ENCODE measurements at regions not wholly inside any gene's neighbourhood (a gene's known extent, or its start where the extent isn't known, plus 50 kb on each side); places are given as distances from the start of the nearest gene placed in this dataset.

DNA sequence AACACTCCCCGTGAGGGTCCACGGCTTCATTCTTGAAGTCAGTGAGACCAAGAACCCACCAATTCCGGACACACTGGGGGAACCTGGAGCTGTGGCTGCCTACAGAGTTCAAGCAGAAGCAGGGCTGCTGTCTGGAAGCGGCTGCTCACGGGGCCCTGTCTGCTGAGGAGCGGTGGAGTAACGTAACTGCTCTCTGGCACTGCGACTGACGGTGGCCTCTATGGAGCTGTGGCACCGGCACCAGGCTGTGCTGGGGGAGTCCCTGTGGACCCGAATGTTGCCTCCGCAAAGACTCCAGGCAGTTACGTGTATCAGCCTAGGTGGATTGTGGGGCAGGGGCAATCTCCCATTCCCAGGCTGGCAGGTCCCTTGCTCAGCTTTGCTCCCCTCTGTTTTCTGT, 703.3 kb upstream of the FRG1 start:
- no peak for DNase-seq
- Histone ChIP-seq H3K9me3 (no peaks in the 10 kb centered on the region), H3K27me3 (no peaks in the 10 kb centered on the region), H3K4me1 (ENCODE audit: insufficient read depth) (no peaks in the 10 kb centered on the region), H3K27ac (no peak overlapping the region), H3K36me3 (no peaks in the 10 kb centered on the region), H3K4me3 (no peak overlapping the region)
- intact Hi-C loops (cut with DNase I), result no loop called here
- 95 to 97% (median 95%) methylated on average over 13 of the region's 13 CpGs for WGBS, 3 donors
- TF ChIP-seq POLR2A (IDR thresholded peaks at IDR 0.05) (no peak), EP300 (IDR thresholded peaks at IDR 0.05) (no peak)
- TF ChIP-seq, protein P1, sequence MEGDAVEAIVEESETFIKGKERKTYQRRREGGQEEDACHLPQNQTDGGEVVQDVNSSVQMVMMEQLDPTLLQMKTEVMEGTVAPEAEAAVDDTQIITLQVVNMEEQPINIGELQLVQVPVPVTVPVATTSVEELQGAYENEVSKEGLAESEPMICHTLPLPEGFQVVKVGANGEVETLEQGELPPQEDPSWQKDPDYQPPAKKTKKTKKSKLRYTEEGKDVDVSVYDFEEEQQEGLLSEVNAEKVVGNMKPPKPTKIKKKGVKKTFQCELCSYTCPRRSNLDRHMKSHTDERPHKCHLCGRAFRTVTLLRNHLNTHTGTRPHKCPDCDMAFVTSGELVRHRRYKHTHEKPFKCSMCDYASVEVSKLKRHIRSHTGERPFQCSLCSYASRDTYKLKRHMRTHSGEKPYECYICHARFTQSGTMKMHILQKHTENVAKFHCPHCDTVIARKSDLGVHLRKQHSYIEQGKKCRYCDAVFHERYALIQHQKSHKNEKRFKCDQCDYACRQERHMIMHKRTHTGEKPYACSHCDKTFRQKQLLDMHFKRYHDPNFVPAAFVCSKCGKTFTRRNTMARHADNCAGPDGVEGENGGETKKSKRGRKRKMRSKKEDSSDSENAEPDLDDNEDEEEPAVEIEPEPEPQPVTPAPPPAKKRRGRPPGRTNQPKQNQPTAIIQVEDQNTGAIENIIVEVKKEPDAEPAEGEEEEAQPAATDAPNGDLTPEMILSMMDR (IDR thresholded peaks at IDR 0.05), result no peak

DNA sequence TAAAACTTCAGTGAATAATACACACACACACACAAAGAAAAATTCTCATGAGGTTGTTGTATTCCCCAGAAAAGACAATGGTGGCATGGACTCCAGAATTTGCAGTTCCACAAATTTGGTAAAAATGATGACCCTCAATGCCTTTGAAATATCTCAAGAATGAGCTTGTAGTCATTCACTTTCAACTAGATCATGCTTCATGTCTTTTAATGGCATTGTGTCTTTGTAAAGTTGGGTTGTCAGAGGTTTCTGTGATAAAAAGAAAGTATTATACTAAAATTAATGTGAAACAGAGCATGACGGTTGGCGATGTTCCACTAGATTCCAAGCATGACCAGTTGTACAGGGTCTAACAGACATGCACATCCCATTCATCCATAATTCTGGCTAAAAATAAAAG, 685.0 kb upstream of the FRG1 start:
- DNase-seq, result no peak
- WGBS, 3 donors, result 87 to 90% (median 88%) methylated on average over 2 of the region's 2 CpGs
- TF ChIP-seq, protein P1 (IDR thresholded peaks at IDR 0.05), result no peak
- TF ChIP-seq POLR2A (IDR thresholded peaks at IDR 0.05) (no peak), EP300 (IDR thresholded peaks at IDR 0.05) (no peak)

DNA sequence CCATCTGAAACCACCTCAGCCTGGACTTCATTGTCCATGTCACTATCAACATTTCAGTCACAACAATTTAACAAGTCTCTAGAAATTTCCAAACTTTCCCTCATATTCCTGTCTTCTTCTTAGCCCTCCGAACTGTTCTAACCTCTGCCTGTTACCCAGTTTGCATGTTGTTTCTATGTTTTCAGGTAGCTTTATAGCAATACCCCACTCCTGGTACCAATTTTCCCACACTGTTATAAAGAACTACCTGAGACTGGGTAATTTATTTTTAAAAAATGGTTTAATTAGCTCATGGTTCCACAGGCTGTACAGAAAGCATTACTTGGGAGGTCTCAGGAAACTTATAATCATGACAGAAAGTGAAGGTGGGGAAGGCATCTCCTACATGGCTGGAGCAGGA, 679.2 kb upstream of the FRG1 start:
- Histone ChIP-seq H3K4me3 (no peak overlapping the region), H3K27ac (no peak overlapping the region), H3K9me3 (peaks cover 0 to 3% of the 10 kb centered on the region in 2 donors), H3K27me3 (no peaks in the 10 kb centered on the region), H3K4me1 (ENCODE audit: insufficient read depth) (no peaks in the 10 kb centered on the region), H3K36me3 (no peaks in the 10 kb centered on the region)
- 87 to 95% (median 94%) methylated on average over 1 of the region's 1 CpG for WGBS, 3 donors
- DNase-seq, result no peak
- intact Hi-C loops (cut with DNase I), result no loop called here
- TF ChIP-seq, protein P1 (IDR thresholded peaks at IDR 0.05), result no peak
- TF ChIP-seq POLR2A (IDR thresholded peaks at IDR 0.05) (no peak), EP300 (IDR thresholded peaks at IDR 0.05) (no peak)

More for the DNA sequence above, 685.0 kb upstream of the FRG1 start:
- H3K27me3 ChIP-seq, result no peaks in the 10 kb centered on the region
- H3K36me3 ChIP-seq, result no peaks in the 10 kb centered on the region
- no peak overlapping the region for H3K4me3 ChIP-seq
- intact Hi-C loops (cut with DNase I), result no loop called here
- H3K9me3 ChIP-seq, result no peaks in the 10 kb centered on the region
- no peaks in the 10 kb centered on the region for H3K4me1 ChIP-seq (ENCODE audit: insufficient read depth)
- no peak overlapping the region for H3K27ac ChIP-seq

DNA sequence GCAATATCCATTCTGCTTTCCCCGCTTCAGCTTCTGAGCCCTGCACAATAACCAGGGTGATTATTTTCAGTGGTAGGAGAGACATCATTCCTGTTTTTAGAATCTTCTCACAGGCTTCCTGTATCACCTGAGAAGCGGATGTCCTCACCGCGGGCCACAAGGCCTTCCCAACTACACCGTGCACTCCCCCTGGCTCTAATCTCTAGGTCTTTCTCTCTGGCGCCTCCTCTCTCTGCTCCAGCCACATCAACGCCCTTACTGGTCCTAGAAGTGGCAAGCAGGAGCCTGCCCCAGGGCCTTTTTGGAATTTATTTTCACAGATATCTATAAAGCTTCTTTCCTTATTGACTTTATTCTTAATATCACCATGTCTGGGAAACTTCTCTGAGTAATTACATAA, 675.2 kb upstream of the FRG1 start:
- peaks cover 0 to 3% of the 10 kb centered on the region in 2 donors for H3K9me3 ChIP-seq
- TF ChIP-seq POLR2A (IDR thresholded peaks at IDR 0.05) (no peak), EP300 (IDR thresholded peaks at IDR 0.05) (no peak)
- no peaks in the 10 kb centered on the region for H3K4me1 ChIP-seq (ENCODE audit: insufficient read depth)
- 92 to 96% (median 93%) methylated on average over 7 of the region's 7 CpGs for WGBS, 3 donors
- H3K27ac ChIP-seq, result no peak overlapping the region
- DNase-seq, result no peak
- no peak overlapping the region for H3K4me3 ChIP-seq
- intact Hi-C loops (cut with DNase I), result no loop called here
- H3K36me3 ChIP-seq, result no peaks in the 10 kb centered on the region
- no peaks in the 10 kb centered on the region for H3K27me3 ChIP-seq

DNA sequence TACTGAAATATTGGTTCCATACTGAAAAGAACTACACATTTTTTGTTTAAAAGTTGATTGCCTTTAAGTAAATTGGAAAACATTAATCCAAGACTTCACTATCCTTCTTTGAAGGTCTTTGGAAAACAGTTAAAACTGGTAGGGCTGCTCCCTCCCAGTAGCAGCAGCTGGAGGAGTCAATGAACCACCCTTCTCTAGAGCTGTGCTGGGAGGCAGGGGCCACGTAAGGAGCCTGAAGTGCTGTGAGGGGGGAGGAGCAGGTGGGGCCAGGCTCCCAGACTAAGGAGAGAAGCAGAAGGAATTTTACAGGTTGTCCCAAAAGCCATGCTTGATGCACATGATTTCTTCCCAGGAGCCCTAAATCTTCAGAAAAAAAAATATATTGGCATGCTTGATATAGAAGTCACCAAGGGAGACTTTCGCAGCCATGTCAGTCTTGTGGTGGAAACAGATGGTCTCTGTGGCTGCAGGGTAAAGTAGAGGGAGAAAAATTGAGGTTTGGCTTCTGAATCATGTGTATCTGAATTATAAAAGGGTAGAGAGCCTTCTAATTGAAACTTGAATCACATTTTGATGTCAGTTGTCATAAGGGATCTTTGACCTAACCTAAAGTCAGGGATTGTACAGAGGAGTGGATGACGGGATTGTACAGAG, 673.2 kb upstream of the FRG1 start:
- no peaks in the 10 kb centered on the region for H3K36me3 ChIP-seq
- H3K27me3 ChIP-seq, result no peaks in the 10 kb centered on the region
- no peaks in the 10 kb centered on the region for H3K4me1 ChIP-seq (ENCODE audit: insufficient read depth)
- DNase-seq, result no peak
- intact Hi-C loops (cut with DNase I), result no loop called here
- H3K27ac ChIP-seq, result no peak overlapping the region
- no peaks in the 10 kb centered on the region for H3K9me3 ChIP-seq
- TF ChIP-seq, protein P1 (IDR thresholded peaks at IDR 0.05), result no peak
- TF ChIP-seq EP300 (IDR thresholded peaks at IDR 0.05) (no peak), POLR2A (IDR thresholded peaks at IDR 0.05) (no peak)
- whole genome bisulfite sequencing, 3 donors, result 89 to 94% (median 94%) methylated on average over 3 of the region's 3 CpGs
- no peak overlapping the region for H3K4me3 ChIP-seq
